ENCODE measurements at regions not wholly inside any gene's neighbourhood (a gene's known extent, or its start where the extent isn't known, plus 50 kb on each side); places are given as distances from the start of the nearest gene placed in this dataset.

- Histone ChIP-seq H2AFZ (replicated peaks) (no peak overlapping the region), H3K4me1 (no peaks in the 10 kb centered on the region), H3K9ac (no peak overlapping the region), H3K27me3 (no peaks in the 10 kb centered on the region), H3K4me2 (no peak overlapping the region), H3F3A (ENCODE audit: low read depth) (no peaks in the 10 kb centered on the region), H4K20me1 (ENCODE audit: low read depth) (no peaks in the 10 kb centered on the region), H3K9me3 (ENCODE audit: low read depth) (no peaks in the 10 kb centered on the region), H3K79me2 (ENCODE audit: low read depth) (no peaks in the 10 kb centered on the region), H3K36me3 (no peaks in the 10 kb centered on the region), H3K27ac (no peak overlapping the region), H3K4me3 (no peak overlapping the region)
- TF ChIP-seq EZH2 (IDR thresholded peaks at IDR 0.05): no peak
- TF ChIP-seq EZH2phosphoT487 (IDR thresholded peaks at IDR 0.05): no peak
- TF ChIP-seq, protein P1, sequence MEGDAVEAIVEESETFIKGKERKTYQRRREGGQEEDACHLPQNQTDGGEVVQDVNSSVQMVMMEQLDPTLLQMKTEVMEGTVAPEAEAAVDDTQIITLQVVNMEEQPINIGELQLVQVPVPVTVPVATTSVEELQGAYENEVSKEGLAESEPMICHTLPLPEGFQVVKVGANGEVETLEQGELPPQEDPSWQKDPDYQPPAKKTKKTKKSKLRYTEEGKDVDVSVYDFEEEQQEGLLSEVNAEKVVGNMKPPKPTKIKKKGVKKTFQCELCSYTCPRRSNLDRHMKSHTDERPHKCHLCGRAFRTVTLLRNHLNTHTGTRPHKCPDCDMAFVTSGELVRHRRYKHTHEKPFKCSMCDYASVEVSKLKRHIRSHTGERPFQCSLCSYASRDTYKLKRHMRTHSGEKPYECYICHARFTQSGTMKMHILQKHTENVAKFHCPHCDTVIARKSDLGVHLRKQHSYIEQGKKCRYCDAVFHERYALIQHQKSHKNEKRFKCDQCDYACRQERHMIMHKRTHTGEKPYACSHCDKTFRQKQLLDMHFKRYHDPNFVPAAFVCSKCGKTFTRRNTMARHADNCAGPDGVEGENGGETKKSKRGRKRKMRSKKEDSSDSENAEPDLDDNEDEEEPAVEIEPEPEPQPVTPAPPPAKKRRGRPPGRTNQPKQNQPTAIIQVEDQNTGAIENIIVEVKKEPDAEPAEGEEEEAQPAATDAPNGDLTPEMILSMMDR (IDR thresholded peaks at IDR 0.05): no peak
- Mint-ChIP-seq H3K27me3 (ENCODE audit: insufficient read depth, low read depth) (peaks cover 4% of the 10 kb centered on the region), H3K36me3 (no peaks in the 10 kb centered on the region), H3K4me1 (no peaks in the 10 kb centered on the region), H3K4me3 (no peak overlapping the region), H3K27ac (no peak overlapping the region), H3K9me3 (no peaks in the 10 kb centered on the region)
- DNase-seq (ENCODE audit: low spot score): no peak
These were observed 339.0 kb downstream of the TMEM114 start for GRCh38 chr16:8251298-8251697.

DNA sequence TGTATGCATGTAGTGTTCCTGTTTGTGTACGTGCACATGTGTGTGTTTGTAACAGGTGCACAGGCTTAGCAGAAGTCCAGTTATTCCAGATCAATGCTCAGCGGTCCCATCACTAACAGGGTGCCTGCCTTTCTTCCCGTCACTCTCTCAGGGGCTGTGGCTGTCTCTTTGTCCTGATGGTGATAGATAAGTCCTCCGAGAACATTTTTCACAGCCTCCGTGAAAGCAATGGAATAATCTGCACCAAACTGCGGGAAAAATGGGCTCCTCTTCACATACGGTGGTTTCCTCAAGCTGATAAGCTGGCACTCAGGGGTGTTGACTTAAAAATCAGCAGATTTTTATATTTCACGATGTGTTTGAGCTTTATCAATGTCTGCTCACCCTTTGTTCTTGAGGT, 342.3 kb downstream of the TMEM114 start:
- H3K27me3 ChIP-seq: no peaks in the 10 kb centered on the region
- no peak overlapping the region for H3K27ac Mint-ChIP-seq
- H3K9me3 ChIP-seq (ENCODE audit: low read depth): no peaks in the 10 kb centered on the region
- no peak for DNase-seq (ENCODE audit: low spot score)
- no peak overlapping the region for H3K9ac ChIP-seq
- no peaks in the 10 kb centered on the region for H3F3A ChIP-seq (ENCODE audit: low read depth)
- H3K79me2 ChIP-seq (ENCODE audit: low read depth): no peaks in the 10 kb centered on the region
- H3K27me3 Mint-ChIP-seq (ENCODE audit: insufficient read depth, low read depth): peaks cover 7% of the 10 kb centered on the region
- no peaks in the 10 kb centered on the region for H3K4me1 ChIP-seq
- H3K4me2 ChIP-seq: no peak overlapping the region
- no peak overlapping the region for H3K4me3 Mint-ChIP-seq
- no peaks in the 10 kb centered on the region for H3K36me3 Mint-ChIP-seq
- no peaks in the 10 kb centered on the region for H3K36me3 ChIP-seq
- H2AFZ ChIP-seq (replicated peaks): no peak overlapping the region
- no peak for TF ChIP-seq EZH2phosphoT487 (IDR thresholded peaks at IDR 0.05)
- no peak for TF ChIP-seq EZH2 (IDR thresholded peaks at IDR 0.05)
- TF ChIP-seq, protein P1 (IDR thresholded peaks at IDR 0.05): no peak
- no peak overlapping the region for H3K27ac ChIP-seq
- no peaks in the 10 kb centered on the region for H3K9me3 Mint-ChIP-seq
- H3K4me3 ChIP-seq: no peak overlapping the region
- no peaks in the 10 kb centered on the region for H3K4me1 Mint-ChIP-seq
- H4K20me1 ChIP-seq (ENCODE audit: low read depth): no peaks in the 10 kb centered on the region

GRCh38 chr16:8243981-8244380, 346.3 kb downstream of the TMEM114 start:
- Mint-ChIP-seq H3K27ac (no peak overlapping the region), H3K4me3 (no peak overlapping the region), H3K27me3 (ENCODE audit: insufficient read depth, low read depth) (peaks cover 3% of the 10 kb centered on the region), H3K4me1 (no peaks in the 10 kb centered on the region), H3K36me3 (no peaks in the 10 kb centered on the region), H3K9me3 (no peaks in the 10 kb centered on the region)
- H3F3A ChIP-seq (ENCODE audit: low read depth): no peaks in the 10 kb centered on the region
- H3K79me2 ChIP-seq (ENCODE audit: low read depth): no peaks in the 10 kb centered on the region
- no peaks in the 10 kb centered on the region for H3K27me3 ChIP-seq
- H3K4me2 ChIP-seq: no peak overlapping the region
- no peak overlapping the region for H3K4me3 ChIP-seq
- no peak overlapping the region for H2AFZ ChIP-seq (replicated peaks)
- H3K9me3 ChIP-seq (ENCODE audit: low read depth): no peaks in the 10 kb centered on the region
- no peaks in the 10 kb centered on the region for H3K36me3 ChIP-seq
- no peak overlapping the region for H3K27ac ChIP-seq
- H4K20me1 ChIP-seq (ENCODE audit: low read depth): no peaks in the 10 kb centered on the region
- no peak overlapping the region for H3K9ac ChIP-seq
- TF ChIP-seq EZH2 (IDR thresholded peaks at IDR 0.05): no peak
- TF ChIP-seq, protein P1 (IDR thresholded peaks at IDR 0.05): no peak
- no peak for DNase-seq (ENCODE audit: low spot score)
- no peaks in the 10 kb centered on the region for H3K4me1 ChIP-seq

DNA sequence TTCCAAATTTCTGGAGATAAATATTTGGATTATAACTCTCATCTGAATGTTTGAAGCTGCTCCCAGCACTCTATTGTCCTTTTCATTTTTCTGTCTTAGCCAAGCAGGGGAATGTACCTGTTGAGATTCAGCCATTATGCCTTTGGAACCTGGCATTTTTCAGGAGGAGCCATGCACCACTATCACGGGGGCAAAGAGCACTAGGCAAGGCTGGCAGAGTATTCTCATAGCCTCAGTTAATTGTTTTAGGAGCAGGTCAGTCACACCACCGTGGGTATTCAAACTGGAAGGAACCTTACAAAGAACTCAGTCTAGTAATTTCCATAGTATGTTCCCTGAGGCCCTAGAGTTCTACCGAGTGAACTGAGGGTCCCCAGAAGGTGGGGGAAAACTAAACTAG, 348.9 kb downstream of the TMEM114 start:
- Histone ChIP-seq H3K79me2 (ENCODE audit: low read depth) (no peaks in the 10 kb centered on the region), H2AFZ (replicated peaks) (no peak overlapping the region), H3K4me2 (no peak overlapping the region), H3F3A (ENCODE audit: low read depth) (peaks cover 7% of the 10 kb centered on the region), H4K20me1 (ENCODE audit: low read depth) (no peaks in the 10 kb centered on the region), H3K36me3 (no peaks in the 10 kb centered on the region), H3K4me1 (no peaks in the 10 kb centered on the region), H3K27me3 (no peaks in the 10 kb centered on the region), H3K9me3 (ENCODE audit: low read depth) (no peaks in the 10 kb centered on the region), H3K27ac (no peak overlapping the region), H3K9ac (no peak overlapping the region), H3K4me3 (no peak overlapping the region)
- no peak for DNase-seq (ENCODE audit: low spot score)
- Mint-ChIP-seq H3K27ac (no peak overlapping the region), H3K36me3 (no peaks in the 10 kb centered on the region), H3K9me3 (peaks cover 7% of the 10 kb centered on the region), H3K4me3 (no peak overlapping the region), H3K4me1 (peaks cover 5% of the 10 kb centered on the region), H3K27me3 (ENCODE audit: insufficient read depth, low read depth) (peaks cover 15% of the 10 kb centered on the region)
- TF ChIP-seq EZH2 (IDR thresholded peaks at IDR 0.05): no peak
- no peak for TF ChIP-seq EZH2phosphoT487 (IDR thresholded peaks at IDR 0.05)

All from neural progenitor cell (in vitro differentiated cells).